HL-60 (cell line): ENCODE measurements at regions not wholly inside any gene's neighbourhood (a gene's known extent, or its start where the extent isn't known, plus 50 kb on each side); places are given as distances from the start of the nearest gene placed in this dataset.

ENCODE experiments used
- DNase-seq, 2 experiments: peaks; one replicate each; pipeline ENCODE4 v3.0.0-alpha.2; 2010 to 2020; ENCODE audit warnings: low read depth in 1 of 2, low spot score in 1 of 2
- H3K27ac ChIP-seq: fragments of 250-450 bp; sonication (Bioruptor Pico); replicated peaks from 2 replicates; pipeline ENCODE4 v1.5.1; 2020; ENCODE audit warnings: mild to moderate bottlenecking, moderate library complexity
- H3K27me3 ChIP-seq: fragments of 250-450 bp; sonication (Bioruptor Pico); 2 replicates; pipeline ENCODE4 v1.5.1; 2021; ENCODE audit warnings: mild to moderate bottlenecking, moderate library complexity; ENCODE audit not compliant: insufficient read depth, poor library complexity, severe bottlenecking
- H3K4me3 ChIP-seq: replicated peaks from 2 replicates; pipeline ENCODE4 v1.5.1; 2011; ENCODE audit warnings: mild to moderate bottlenecking, control low read depth, low read length; ENCODE audit not compliant: insufficient read depth
- CTCF ChIP-seq: IDR thresholded peaks from one replicate; pipeline ENCODE4 v1.5.1; 2011; ENCODE audit warnings: low read length, control low read depth, inconsistent platforms; ENCODE audit not compliant: insufficient read depth
- GABPA ChIP-seq: IDR thresholded peaks from 2 replicates; pipeline ENCODE4 v1.6.1; 2012; ENCODE audit warnings: low read depth
- POLR2AphosphoS5 ChIP-seq: IDR thresholded peaks from 2 replicates; pipeline ENCODE4 v1.6.1; 2012; ENCODE audit warnings: low read depth
- REST ChIP-seq: IDR thresholded peaks from 2 replicates; pipeline ENCODE4 v1.6.1; 2012; ENCODE audit warnings: low read depth; ENCODE audit not compliant: insufficient replicate concordance
- SPI1 ChIP-seq: IDR thresholded peaks from 2 replicates; pipeline ENCODE4 v1.6.1; 2012; ENCODE audit warnings: low read depth, mild to moderate bottlenecking, borderline replicate concordance

GRCh38 chr12:116390401-116391335 lies 113.2 kb upstream of the MED13L start:
- Histone ChIP-seq H3K4me3 (no peak overlapping the region), H3K27me3 (no peaks in the 10 kb centered on the region), H3K27ac (no peak overlapping the region)
- no peak for TF ChIP-seq GABPA
- no peak for TF ChIP-seq POLR2AphosphoS5
- no peak for TF ChIP-seq SPI1
- no peak for TF ChIP-seq REST
- no peak for TF ChIP-seq CTCF
- DNase-seq, result no peak

- H3K27ac ChIP-seq, result no peak overlapping the region
- DNase-seq, result no peak
- TF ChIP-seq REST, result no peak
- no peak for TF ChIP-seq GABPA
- TF ChIP-seq POLR2AphosphoS5, result no peak
- TF ChIP-seq CTCF, result no peak
- no peak for TF ChIP-seq SPI1
Observed at GRCh38 chr12:116391501-116391900, 114.0 kb upstream of the MED13L start.

GRCh38 chr12:116392061-116392460 lies 114.6 kb upstream of the MED13L start:
- Histone ChIP-seq H3K27ac (no peak overlapping the region), H3K27me3 (no peaks in the 10 kb centered on the region), H3K4me3 (no peak overlapping the region)
- DNase-seq, result no peak
- no peak for TF ChIP-seq POLR2AphosphoS5
- no peak for TF ChIP-seq CTCF
- no peak for TF ChIP-seq SPI1
- no peak for TF ChIP-seq GABPA
- no peak for TF ChIP-seq REST

More at GRCh38 chr12:116391501-116391900, 114.0 kb upstream of the MED13L start:
- Histone ChIP-seq H3K4me3 (no peak overlapping the region), H3K27me3 (no peaks in the 10 kb centered on the region)
